ENCODE measurements at regions not wholly inside any gene's neighbourhood (a gene's known extent, or its start where the extent isn't known, plus 50 kb on each side); places are given as distances from the start of the nearest gene placed in this dataset.

DNA sequence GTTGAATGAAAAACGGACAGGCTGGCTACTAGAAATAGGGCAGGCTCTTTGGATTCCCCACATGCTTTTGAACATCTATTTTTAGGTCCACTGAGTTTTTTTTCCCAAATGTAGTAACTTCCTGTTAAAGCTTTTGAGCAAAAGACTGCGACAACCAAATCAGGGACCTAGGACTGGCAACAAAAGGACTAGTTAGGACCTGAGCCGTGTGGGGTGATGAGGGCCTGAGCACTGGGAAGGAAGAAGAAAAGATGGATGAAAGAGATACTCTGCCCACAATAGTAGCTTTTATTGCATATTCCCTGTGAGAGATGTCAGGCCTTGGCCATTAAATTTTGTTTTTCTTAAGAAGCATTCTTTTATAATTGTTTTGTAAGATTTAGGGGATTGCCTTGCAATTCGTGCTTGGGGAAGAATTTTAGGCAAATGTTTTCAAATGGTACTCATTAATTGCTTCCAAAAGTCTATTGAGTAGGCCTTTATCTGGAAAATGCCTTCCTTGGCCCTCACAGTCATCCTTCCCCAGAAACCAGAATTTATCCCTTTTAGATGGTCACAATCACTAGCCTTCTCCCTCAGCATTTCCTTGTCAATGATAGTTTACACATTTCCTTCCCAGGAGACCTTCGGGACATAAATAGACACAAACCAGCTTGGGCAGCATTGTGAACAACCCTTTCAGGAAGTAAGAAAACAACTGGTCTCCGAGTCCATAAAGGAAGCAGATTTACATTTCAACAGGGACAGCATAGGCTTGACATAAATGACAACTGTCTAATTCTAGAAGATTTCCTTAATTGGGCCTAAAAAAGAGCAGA, 166.5 kb downstream of the RMI1 start:
- Histone ChIP-seq H3K27me3 (ENCODE audit: control insufficient read depth, extremely low read depth, insufficient read depth, low read length) (peaks cover 8% of the 10 kb centered on the region), H3K4me1 (ENCODE audit: control insufficient read depth, extremely low read depth, insufficient read depth, low read length) (no peaks in the 10 kb centered on the region), H3K4me3 (ENCODE audit: control insufficient read depth in 2 of 3, extremely low read depth in 1 of 3, insufficient read depth in 2 of 3, low read depth in 1 of 3, low read length in 3 of 3) (no peak overlapping the region), H3K9me3 (ENCODE audit: control insufficient read depth, low read depth, low read length) (no peaks in the 10 kb centered on the region), H3K27ac (ENCODE audit: control insufficient read depth, insufficient read depth, low read length) (no peak overlapping the region), H3K36me3 (ENCODE audit: control insufficient read depth in 2 of 2, extremely low read depth in 1 of 2, insufficient read depth in 2 of 2, low read length in 2 of 2) (no peaks in the 10 kb centered on the region), H3K4me2 (ENCODE audit: control insufficient read depth, extremely low read depth, insufficient read depth, low read depth, low read length) (no peak overlapping the region), H3K9ac (ENCODE audit: control insufficient read depth, extremely low read depth, insufficient read depth, low read length) (no peak overlapping the region), H4K20me1 (ENCODE audit: control insufficient read depth, extremely low read depth, insufficient read depth, low read length) (no peaks in the 10 kb centered on the region), H3K79me2 (ENCODE audit: control insufficient read depth, insufficient read depth, low read length) (no peaks in the 10 kb centered on the region), H2AFZ (ENCODE audit: control insufficient read depth, low read length) (no peak overlapping the region), H3K9me1 (ENCODE audit: control insufficient read depth, extremely low read depth, insufficient read depth, low read length) (no peaks in the 10 kb centered on the region)
- TF ChIP-seq, protein P1, sequence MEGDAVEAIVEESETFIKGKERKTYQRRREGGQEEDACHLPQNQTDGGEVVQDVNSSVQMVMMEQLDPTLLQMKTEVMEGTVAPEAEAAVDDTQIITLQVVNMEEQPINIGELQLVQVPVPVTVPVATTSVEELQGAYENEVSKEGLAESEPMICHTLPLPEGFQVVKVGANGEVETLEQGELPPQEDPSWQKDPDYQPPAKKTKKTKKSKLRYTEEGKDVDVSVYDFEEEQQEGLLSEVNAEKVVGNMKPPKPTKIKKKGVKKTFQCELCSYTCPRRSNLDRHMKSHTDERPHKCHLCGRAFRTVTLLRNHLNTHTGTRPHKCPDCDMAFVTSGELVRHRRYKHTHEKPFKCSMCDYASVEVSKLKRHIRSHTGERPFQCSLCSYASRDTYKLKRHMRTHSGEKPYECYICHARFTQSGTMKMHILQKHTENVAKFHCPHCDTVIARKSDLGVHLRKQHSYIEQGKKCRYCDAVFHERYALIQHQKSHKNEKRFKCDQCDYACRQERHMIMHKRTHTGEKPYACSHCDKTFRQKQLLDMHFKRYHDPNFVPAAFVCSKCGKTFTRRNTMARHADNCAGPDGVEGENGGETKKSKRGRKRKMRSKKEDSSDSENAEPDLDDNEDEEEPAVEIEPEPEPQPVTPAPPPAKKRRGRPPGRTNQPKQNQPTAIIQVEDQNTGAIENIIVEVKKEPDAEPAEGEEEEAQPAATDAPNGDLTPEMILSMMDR (optimal IDR thresholded peaks at IDR 0.05 in 1 of 3, IDR thresholded peaks at IDR 0.05 in 1 of 3, conservative IDR thresholded peaks at IDR 0.05 in 1 of 3; ENCODE audit: extremely low read depth in 1 of 3, insufficient read depth in 2 of 3, low read length in 3 of 3): no peak
- no peak for TF ChIP-seq EZH2 (IDR thresholded peaks at IDR 0.05; ENCODE audit: low read length)
- dilution Hi-C loops (cut with MboI; ENCODE audit: extremely low pct_ligation_motif_present, low sequenced_read_pairs): no loop called here
- FAIRE-seq (no peak), DNase-seq (ENCODE audit: low read depth, low spot score) (no peak)

DNA sequence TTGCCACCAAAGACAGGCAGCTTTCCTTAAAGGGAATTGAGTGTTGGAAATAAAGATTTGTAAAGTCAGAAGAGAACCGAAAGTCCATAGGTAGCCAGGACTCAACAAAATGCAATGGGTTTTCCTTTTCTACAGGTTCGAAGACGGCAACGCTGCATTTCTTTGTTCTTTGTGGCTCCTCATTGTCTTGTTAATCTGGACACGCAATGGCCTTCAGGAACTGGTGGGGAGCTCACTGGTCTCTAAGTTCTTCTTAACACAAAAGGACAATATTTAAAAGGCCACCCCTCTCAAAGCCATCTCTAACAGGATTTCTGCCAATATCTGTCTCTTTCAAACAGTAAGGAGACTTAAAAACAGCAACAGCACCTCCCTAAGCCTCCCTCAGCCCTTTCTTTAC, 170.6 kb downstream of the RMI1 start:
- Histone ChIP-seq H3K79me2 (ENCODE audit: control insufficient read depth, insufficient read depth, low read length) (no peaks in the 10 kb centered on the region), H3K9me1 (ENCODE audit: control insufficient read depth, extremely low read depth, insufficient read depth, low read length) (no peaks in the 10 kb centered on the region), H2AFZ (ENCODE audit: control insufficient read depth, low read length) (no peak overlapping the region), H3K4me3 (ENCODE audit: control insufficient read depth in 2 of 3, extremely low read depth in 1 of 3, insufficient read depth in 2 of 3, low read depth in 1 of 3, low read length in 3 of 3) (no peak overlapping the region), H3K36me3 (ENCODE audit: control insufficient read depth in 2 of 2, extremely low read depth in 1 of 2, insufficient read depth in 2 of 2, low read length in 2 of 2) (no peaks in the 10 kb centered on the region), H3K27me3 (ENCODE audit: control insufficient read depth, extremely low read depth, insufficient read depth, low read length) (no peaks in the 10 kb centered on the region), H4K20me1 (ENCODE audit: control insufficient read depth, extremely low read depth, insufficient read depth, low read length) (no peaks in the 10 kb centered on the region), H3K4me1 (ENCODE audit: control insufficient read depth, extremely low read depth, insufficient read depth, low read length) (no peaks in the 10 kb centered on the region), H3K4me2 (ENCODE audit: control insufficient read depth, extremely low read depth, insufficient read depth, low read depth, low read length) (no peak overlapping the region), H3K9ac (ENCODE audit: control insufficient read depth, extremely low read depth, insufficient read depth, low read length) (no peak overlapping the region), H3K27ac (ENCODE audit: control insufficient read depth, insufficient read depth, low read length) (no peak overlapping the region), H3K9me3 (ENCODE audit: control insufficient read depth, low read depth, low read length) (no peaks in the 10 kb centered on the region)
- TF ChIP-seq, protein P1 (optimal IDR thresholded peaks at IDR 0.05 in 1 of 3, IDR thresholded peaks at IDR 0.05 in 1 of 3, conservative IDR thresholded peaks at IDR 0.05 in 1 of 3; ENCODE audit: extremely low read depth in 1 of 3, insufficient read depth in 2 of 3, low read length in 3 of 3): no peak
- TF ChIP-seq EZH2 (IDR thresholded peaks at IDR 0.05; ENCODE audit: low read length): no peak
- no peak for DNase-seq (ENCODE audit: low read depth, low spot score)
- dilution Hi-C loops (cut with MboI; ENCODE audit: extremely low pct_ligation_motif_present, low sequenced_read_pairs): no loop called here
- no peak for FAIRE-seq

Measured in keratinocyte (primary cell).